ENCODE measurements at regions not wholly inside any gene's neighbourhood (a gene's known extent, or its start where the extent isn't known, plus 50 kb on each side); places are given as distances from the start of the nearest gene placed in this dataset.

- TF ChIP-seq CTCF (IDR thresholded peaks at IDR 0.05; ENCODE audit: low read depth, low read length, missing input control) (no peak), TAF1 (conservative IDR thresholded peaks at IDR 0.05) (no peak), MAX (IDR thresholded peaks at IDR 0.05) (no peak), SP1 (IDR thresholded peaks at IDR 0.05) (no peak), JUND (IDR thresholded peaks at IDR 0.05) (no peak), REST (IDR thresholded peaks at IDR 0.05) (no peak), ATF3 (IDR thresholded peaks at IDR 0.05) (no peak), YY1 (IDR thresholded peaks at IDR 0.05) (no peak)
Observed at GRCh38 chr11:112882494-112883381, 78.5 kb upstream of the NCAM1 start.

All from liver (tissue), 3 donors.